ENCODE measurements at regions not wholly inside any gene's neighbourhood (a gene's known extent, or its start where the extent isn't known, plus 50 kb on each side); places are given as distances from the start of the nearest gene placed in this dataset.

- TF ChIP-seq CTCF (IDR thresholded peaks at IDR 0.05) (no peak), POLR2A (IDR thresholded peaks at IDR 0.05) (no peak)
Measured at GRCh38 chr7:67781841-67782240, 785.2 kb downstream of the TYW1 start.
